ENCODE measurements at regions not wholly inside any gene's neighbourhood (a gene's known extent, or its start where the extent isn't known, plus 50 kb on each side); places are given as distances from the start of the nearest gene placed in this dataset.
A peak's percentile ranks its signal among the peaks of the same experiment; 100 is the strongest.

DNA sequence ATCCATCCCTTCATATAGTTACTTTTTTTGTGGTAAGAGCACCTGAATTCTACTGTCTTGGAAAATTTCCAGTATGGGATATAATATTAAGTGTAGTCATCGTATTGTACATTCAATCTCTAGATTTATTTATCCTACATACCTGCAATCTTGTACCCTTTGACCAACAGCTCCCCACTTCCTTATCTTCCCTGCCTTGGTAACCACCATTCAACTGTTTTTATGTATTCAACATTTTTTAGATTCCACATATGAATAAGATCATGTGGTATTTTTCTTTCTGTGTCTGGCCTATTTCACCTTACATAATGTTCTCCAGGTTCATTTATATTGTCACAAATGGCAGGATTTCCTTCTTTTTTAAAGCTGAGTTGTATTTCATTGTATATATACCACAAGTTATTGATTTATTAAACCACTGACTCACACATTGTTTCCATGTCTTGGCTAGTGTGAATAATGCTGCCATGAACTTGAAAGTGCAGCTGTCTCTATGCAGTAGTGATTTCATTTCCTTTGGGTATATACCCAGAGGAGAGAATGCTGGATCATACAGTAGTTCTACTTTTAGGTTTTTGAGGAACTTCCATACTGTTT lies 572.5 kb downstream of the MAGEB5 start:
- TF ChIP-seq NFIC (IDR thresholded peaks at IDR 0.05): no peak
- no peak for TF ChIP-seq CEBPB (IDR thresholded peaks at IDR 0.05)
- no peak for TF ChIP-seq RAD21 (IDR thresholded peaks at IDR 0.05; ENCODE audit: low read depth)
- TF ChIP-seq FOXM1 (IDR thresholded peaks at IDR 0.05; ENCODE audit: borderline replicate concordance, low read depth): no peak
- no peak for TF ChIP-seq EGR1 (IDR thresholded peaks at IDR 0.05)
- TF ChIP-seq TCF12 (IDR thresholded peaks at IDR 0.05; ENCODE audit: low read depth): no peak
- no peak for TF ChIP-seq YY1 (IDR thresholded peaks at IDR 0.05; ENCODE audit: low read depth)
- no peak for TF ChIP-seq EP300 (IDR thresholded peaks at IDR 0.05; ENCODE audit: borderline replicate concordance)
- TF ChIP-seq, protein P1, sequence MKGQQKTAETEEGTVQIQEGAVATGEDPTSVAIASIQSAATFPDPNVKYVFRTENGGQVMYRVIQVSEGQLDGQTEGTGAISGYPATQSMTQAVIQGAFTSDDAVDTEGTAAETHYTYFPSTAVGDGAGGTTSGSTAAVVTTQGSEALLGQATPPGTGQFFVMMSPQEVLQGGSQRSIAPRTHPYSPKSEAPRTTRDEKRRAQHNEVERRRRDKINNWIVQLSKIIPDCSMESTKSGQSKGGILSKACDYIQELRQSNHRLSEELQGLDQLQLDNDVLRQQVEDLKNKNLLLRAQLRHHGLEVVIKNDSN (IDR thresholded peaks at IDR 0.05): no peak
- no peak for TF ChIP-seq TEAD4 (IDR thresholded peaks at IDR 0.05)
- no peak for TF ChIP-seq CREB1 (IDR thresholded peaks at IDR 0.05; ENCODE audit: low read depth)
- TF ChIP-seq ZBTB7A (IDR thresholded peaks at IDR 0.05; ENCODE audit: low read depth): no peak
- TF ChIP-seq, protein P2, sequence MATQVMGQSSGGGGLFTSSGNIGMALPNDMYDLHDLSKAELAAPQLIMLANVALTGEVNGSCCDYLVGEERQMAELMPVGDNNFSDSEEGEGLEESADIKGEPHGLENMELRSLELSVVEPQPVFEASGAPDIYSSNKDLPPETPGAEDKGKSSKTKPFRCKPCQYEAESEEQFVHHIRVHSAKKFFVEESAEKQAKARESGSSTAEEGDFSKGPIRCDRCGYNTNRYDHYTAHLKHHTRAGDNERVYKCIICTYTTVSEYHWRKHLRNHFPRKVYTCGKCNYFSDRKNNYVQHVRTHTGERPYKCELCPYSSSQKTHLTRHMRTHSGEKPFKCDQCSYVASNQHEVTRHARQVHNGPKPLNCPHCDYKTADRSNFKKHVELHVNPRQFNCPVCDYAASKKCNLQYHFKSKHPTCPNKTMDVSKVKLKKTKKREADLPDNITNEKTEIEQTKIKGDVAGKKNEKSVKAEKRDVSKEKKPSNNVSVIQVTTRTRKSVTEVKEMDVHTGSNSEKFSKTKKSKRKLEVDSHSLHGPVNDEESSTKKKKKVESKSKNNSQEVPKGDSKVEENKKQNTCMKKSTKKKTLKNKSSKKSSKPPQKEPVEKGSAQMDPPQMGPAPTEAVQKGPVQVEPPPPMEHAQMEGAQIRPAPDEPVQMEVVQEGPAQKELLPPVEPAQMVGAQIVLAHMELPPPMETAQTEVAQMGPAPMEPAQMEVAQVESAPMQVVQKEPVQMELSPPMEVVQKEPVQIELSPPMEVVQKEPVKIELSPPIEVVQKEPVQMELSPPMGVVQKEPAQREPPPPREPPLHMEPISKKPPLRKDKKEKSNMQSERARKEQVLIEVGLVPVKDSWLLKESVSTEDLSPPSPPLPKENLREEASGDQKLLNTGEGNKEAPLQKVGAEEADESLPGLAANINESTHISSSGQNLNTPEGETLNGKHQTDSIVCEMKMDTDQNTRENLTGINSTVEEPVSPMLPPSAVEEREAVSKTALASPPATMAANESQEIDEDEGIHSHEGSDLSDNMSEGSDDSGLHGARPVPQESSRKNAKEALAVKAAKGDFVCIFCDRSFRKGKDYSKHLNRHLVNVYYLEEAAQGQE (IDR thresholded peaks at IDR 0.05; ENCODE audit: low read depth): no peak
- TF ChIP-seq, protein P3, sequence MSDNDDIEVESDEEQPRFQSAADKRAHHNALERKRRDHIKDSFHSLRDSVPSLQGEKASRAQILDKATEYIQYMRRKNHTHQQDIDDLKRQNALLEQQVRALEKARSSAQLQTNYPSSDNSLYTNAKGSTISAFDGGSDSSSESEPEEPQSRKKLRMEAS (IDR thresholded peaks at IDR 0.05): no peak
- no peak for TF ChIP-seq TAF1 (IDR thresholded peaks at IDR 0.05; ENCODE audit: low read depth)

DNA sequence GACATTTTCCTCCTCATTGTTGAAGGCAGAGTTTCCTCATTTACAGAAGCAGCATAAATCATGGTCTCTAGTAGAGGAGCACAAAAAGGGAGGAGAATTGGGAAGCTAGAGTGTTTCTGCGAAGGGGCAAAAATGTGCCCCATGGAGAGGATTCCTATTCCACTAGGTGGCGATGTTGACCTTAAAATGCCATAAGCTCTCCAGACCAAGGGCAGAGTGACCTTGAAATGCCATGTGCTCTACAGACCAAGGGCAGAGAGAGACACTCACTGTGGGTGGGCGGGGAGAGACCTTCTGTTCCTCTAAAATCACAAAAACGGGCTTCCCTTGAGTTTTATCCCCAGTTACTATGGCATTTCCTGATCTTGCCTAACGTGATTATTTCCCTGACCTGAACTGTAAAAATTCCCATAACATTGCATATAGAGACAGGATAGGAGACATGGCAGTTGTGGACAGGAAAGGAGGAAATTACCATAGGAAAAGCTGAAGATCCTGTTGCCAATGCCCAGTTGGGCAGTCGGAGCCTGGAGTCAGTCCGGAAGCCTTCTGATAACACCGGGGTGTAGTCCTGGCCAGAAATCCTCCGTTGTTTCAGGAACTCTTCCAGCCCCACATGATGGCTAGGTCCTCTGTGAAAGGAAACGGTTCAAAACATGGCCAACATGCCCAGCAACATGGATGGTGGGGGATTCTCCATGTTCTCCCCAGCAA lies 567.7 kb downstream of the MAGEB5 start:
- TF ChIP-seq, protein P3 (IDR thresholded peaks at IDR 0.05): peak; percentile 41; the same call in 1 of the 2 replicates
- TF ChIP-seq EP300 (IDR thresholded peaks at IDR 0.05; ENCODE audit: borderline replicate concordance) (no peak), NFIC (IDR thresholded peaks at IDR 0.05) (no peak), YY1 (IDR thresholded peaks at IDR 0.05; ENCODE audit: low read depth) (no peak), CEBPB (IDR thresholded peaks at IDR 0.05) (no peak), EGR1 (IDR thresholded peaks at IDR 0.05) (no peak), FOXM1 (IDR thresholded peaks at IDR 0.05; ENCODE audit: borderline replicate concordance, low read depth) (no peak), TEAD4 (IDR thresholded peaks at IDR 0.05) (no peak), RAD21 (IDR thresholded peaks at IDR 0.05; ENCODE audit: low read depth) (peak; percentile 73), ZBTB7A (IDR thresholded peaks at IDR 0.05; ENCODE audit: low read depth) (no peak), CREB1 (IDR thresholded peaks at IDR 0.05; ENCODE audit: low read depth) (no peak), TCF12 (IDR thresholded peaks at IDR 0.05; ENCODE audit: low read depth) (no peak), TAF1 (IDR thresholded peaks at IDR 0.05; ENCODE audit: low read depth) (no peak)
- TF ChIP-seq, protein P2 (IDR thresholded peaks at IDR 0.05; ENCODE audit: low read depth): no peak
- TF ChIP-seq, protein P1 (IDR thresholded peaks at IDR 0.05): no peak

DNA sequence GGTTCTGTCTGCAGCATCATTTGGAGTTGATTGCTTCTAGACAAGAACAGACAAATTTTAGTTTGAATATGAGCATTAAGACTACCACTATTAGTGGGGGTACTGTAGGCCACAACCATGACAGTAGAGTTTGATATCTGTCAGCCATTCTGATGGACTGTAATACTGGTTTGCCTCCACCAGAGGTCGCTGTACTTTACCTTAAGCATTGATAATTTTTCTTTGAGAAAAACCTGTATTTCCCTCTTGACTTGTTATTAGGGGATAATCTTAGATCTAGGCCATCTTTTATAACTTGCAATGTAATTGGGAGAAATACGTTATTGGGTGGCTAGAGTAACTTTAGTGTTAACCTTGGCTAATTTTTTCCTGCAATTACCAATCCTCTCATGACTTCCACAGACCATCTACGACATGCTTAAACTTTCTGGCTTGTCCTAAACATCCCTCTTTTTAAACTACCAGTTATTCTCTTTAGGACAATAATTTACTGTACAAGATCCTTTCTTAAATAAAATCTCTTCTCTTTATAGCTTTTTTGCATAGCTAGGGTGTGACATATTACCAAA lies 562.4 kb downstream of the MAGEB5 start:
- no peak for TF ChIP-seq TAF1 (IDR thresholded peaks at IDR 0.05; ENCODE audit: low read depth)
- TF ChIP-seq, protein P1 (IDR thresholded peaks at IDR 0.05): 0 out of 2 replicates have a peak, but pooled peaks have one; percentile 12

DNA sequence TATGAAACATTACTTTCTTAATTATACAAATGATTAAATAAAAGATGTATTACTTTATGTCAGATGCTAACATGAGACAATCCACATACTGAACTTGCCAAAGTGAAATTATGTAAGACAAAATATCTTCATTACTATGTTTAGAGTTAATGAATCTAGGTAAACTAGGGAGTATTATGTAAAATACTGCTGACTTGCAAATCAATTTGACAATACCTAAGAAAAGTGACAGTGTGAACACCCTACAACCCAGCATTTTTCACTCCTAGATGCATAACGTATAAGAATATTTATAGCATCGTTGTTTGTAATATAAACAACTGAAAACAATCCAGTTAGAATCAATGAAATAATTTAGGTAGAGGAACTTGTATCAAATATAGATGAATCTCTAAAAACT lies 546.3 kb downstream of the MAGEB5 start:
- no peak for TF ChIP-seq EGR1 (IDR thresholded peaks at IDR 0.05)
- TF ChIP-seq, protein P3 (IDR thresholded peaks at IDR 0.05): no peak
- TF ChIP-seq NFIC (IDR thresholded peaks at IDR 0.05): no peak
- TF ChIP-seq, protein P2 (IDR thresholded peaks at IDR 0.05; ENCODE audit: low read depth): no peak
- no peak for TF ChIP-seq TAF1 (IDR thresholded peaks at IDR 0.05; ENCODE audit: low read depth)
- TF ChIP-seq, protein P1 (IDR thresholded peaks at IDR 0.05): no peak
- TF ChIP-seq YY1 (IDR thresholded peaks at IDR 0.05; ENCODE audit: low read depth): no peak
- TF ChIP-seq CEBPB (IDR thresholded peaks at IDR 0.05): no peak
- no peak for TF ChIP-seq ZBTB7A (IDR thresholded peaks at IDR 0.05; ENCODE audit: low read depth)
- TF ChIP-seq TCF12 (IDR thresholded peaks at IDR 0.05; ENCODE audit: low read depth): no peak
- TF ChIP-seq RAD21 (IDR thresholded peaks at IDR 0.05; ENCODE audit: low read depth): no peak
- no peak for TF ChIP-seq FOXM1 (IDR thresholded peaks at IDR 0.05; ENCODE audit: borderline replicate concordance, low read depth)
- no peak for TF ChIP-seq EP300 (IDR thresholded peaks at IDR 0.05; ENCODE audit: borderline replicate concordance)
- no peak for TF ChIP-seq CREB1 (IDR thresholded peaks at IDR 0.05; ENCODE audit: low read depth)
- TF ChIP-seq TEAD4 (IDR thresholded peaks at IDR 0.05): no peak

All from Ishikawa (cell line).